HG03457 (cell line): ENCODE measurements at regions not wholly inside any gene's neighbourhood (a gene's known extent, or its start where the extent isn't known, plus 50 kb on each side); places are given as distances from the start of the nearest gene placed in this dataset.
"Not testable (repeated sequence)": the region's sequence is repeated elsewhere in the genome, so short reads cannot be mapped to it uniquely, and the experiment has no call there.

Experiments used
- ATAC-seq: cut with Tn5 transposase; IDR thresholded peaks from one replicate; pipeline ENCODE4 v1.9.1; 2021; ENCODE audit warnings: moderate number of reproducible peaks; ENCODE audit not compliant: unreplicated experiment

DNA sequence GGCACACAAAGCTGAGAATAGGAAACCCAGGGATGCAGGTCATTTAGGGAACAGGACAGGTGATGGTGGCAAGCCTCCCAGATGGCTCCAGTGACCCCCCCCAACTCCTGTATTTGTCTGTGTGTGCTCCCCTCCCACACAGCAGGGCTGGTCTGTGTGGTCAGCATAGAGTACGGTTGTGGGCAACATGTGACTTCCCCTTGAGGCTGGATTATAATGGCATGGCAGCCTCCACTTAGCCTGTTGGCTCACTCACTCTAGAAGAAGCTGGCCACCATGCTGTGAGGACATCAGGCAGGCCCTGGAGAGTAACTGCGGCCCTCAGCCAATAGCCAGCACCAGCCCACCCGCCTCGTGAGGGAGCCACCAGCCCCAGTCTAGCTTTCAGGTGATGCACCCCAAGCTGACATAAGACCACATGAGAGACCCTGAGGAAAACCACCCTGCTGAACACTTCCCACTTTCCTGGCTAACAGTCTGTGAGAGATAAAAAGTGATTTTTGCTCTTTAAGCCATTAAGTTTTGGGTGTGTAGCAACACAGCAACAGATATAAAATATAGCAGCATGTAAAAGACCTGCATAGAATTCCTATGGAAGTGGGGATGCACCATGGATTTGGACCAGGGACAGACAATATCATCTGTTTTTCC lies 151.3 kb downstream of the LAT start:
- not testable (repeated sequence) for ATAC-seq

- ATAC-seq: not testable (repeated sequence)
Measured at GRCh38 chr16:29135098-29135497, 150.2 kb downstream of the LAT start.

- not testable (repeated sequence) for ATAC-seq
Measured at GRCh38 chr16:29133681-29134430, 149.0 kb downstream of the LAT start.

- not testable (repeated sequence) for ATAC-seq
Measured at GRCh38 chr16:29132869-29133268, 148.0 kb downstream of the LAT start.

- ATAC-seq: not testable (repeated sequence)
Measured at GRCh38 chr16:29132444-29132843, 147.6 kb downstream of the LAT start.

DNA sequence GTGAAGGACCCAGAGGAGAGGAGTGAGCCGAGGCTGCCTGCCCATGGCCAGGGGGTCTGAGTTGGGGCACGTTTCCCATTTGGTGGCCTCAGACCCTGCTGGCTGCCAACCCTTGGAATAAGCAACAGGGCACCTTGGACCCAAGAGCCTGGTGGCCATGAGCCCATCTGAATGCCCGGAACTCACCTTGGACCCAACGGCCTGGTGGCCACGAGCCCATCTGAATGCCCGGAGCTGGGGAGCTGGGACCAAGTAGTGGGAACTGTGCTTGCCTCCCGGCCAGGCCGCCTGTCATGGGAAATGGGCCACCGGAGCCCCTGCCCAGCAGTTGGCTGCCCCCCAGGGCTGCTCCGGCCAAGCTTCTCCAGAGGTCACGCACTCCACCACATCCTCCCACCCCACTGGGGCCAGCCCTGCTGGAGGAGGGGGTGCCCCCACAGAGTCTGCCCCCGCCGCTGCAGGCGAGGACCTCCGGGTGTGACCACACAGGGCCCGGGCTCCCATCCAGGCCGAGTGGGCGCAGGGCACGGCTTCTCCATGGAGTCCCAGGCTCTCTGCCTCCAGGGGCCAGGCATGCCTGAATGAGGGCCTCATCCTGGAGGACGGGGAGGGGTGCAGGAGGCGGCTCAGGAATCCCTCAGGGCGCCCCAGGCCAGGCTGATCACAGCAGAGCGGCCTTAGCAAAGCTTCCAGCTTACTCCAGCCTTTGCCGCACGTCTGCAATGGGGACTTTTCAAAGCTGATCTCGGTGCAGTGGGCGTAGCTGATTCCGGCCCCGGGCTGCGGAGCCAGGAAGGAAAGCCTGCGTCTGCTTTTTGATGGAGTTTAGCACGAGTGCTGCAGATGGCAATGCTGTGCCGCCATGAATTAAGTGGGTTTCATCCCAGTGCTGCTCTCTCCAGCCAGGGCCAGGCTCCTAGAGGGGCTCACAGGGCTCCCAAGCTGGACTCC lies 146.3 kb downstream of the LAT start:
- ATAC-seq: not testable (repeated sequence)

DNA sequence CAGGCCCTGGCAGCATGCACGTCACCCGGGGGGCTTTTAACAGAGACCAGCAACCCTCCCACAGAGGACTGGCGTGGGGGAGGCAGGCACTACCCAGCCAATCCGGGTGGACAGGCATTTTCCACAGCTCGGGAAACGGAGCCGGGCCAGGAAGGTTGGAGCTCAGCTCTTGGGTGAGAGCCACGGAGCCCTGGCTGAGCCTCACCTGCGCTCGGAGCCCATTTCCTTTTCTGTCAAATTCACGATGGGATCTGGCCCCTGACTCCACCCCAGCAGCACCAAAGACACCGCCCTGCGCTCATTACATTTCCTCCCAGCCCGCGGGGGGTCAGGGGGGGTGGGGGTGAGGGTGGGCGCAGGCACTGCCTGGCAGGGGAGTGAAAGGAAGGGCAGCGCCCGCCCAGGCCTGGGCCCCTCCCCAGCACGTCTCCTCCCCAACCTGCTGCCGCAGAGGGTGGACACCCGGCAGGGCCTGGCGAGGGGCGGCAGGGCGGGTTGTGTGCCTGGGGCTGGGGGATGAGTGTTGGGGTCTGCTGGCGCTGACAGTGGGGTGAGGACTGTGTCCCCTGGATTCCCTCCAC lies 145.4 kb downstream of the LAT start:
- ATAC-seq: not testable (repeated sequence)

DNA sequence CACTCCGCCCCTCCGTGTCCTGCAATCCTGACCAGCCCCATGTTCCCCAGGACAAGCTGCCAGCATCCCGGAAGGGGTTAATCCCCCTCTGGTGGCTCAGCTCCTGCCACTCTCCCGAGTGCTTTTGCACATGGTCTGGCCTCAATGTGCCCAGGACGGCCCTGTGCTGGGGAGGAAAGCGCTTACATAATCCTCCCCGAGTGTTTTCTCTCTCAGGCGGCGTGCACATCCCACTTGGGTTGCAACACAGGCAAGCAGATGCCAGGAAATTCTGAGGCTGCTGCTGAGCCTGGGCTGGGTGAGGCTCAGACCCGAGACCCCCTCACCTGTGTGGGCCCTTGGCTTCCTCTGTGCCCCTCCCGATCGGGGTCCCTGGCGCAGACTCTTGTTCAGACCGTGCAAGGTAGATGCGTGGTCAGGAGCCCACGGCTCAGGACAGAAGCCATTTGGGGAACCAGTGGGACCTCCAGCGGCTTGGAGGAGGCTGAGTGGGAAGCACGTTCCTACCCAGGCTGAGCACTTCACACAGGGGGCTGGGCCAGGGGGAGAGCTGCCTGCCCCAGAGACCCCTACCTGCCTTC lies 144.7 kb downstream of the LAT start:
- not testable (repeated sequence) for ATAC-seq

DNA sequence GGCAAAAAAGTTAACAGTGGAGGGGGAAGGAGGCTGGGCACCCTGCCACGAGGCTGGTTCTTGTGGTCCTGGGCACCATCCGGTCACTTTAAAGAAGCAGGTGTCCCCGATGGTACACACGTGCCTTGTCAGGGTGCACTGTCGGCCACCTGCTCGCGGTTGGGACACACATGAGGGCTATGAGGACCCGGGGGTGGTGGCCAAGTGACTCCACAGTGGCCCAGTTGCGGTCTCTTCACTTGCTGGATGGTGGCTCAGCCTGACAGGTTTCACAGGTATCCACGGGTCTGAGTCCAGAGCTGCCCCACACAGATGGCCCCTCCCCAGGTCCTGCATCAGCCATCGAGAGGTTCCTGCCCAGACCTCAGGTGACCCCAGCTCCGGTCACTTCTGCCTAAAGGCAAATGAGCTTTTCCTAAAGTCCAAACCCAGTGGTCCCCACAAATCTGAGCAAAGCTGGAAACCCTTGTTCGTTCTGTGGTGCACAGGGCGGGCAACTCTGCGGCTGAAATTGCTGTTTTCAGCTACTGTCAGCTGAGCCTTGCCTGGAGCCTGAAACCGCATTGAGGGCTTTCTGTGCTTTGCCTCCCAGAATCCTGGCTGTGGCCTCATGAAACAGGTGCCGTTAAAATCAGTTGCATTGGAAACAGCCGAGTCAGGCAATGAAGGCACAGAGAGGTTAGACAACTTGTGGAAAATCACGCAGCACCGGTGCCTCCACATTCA lies 144.0 kb downstream of the LAT start:
- ATAC-seq: not testable (repeated sequence)

DNA sequence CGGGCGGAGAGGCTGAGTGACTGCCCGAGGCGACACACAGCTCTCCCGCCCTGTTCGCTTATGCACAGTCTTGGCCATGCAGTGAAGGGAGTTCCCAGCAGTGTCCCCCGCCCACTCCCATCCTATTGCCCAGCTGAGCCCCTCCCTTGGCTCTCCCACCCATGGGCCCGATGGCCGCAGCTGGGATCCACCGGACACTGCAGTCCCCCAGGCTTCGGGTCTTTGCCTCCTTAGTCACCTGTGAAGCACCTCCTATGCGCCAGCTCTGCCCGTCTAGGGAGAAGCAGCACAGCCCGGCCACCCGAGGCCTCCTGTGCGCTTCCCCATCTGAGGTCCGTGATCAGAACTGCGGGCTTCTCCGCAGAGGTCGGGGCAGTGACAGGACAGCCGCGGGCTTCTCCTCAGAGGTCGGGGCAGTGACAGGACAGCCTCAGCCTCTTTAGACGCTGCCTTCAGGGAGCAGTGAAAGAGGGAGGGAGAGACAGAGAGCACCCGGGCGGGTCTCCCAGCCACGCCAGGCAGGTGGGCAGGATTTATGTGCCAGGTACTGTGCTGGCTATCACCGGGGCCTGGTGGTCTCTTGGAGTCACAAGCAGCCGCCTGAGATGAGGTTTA lies 143.1 kb downstream of the LAT start:
- not testable (repeated sequence) for ATAC-seq

- no peak for ATAC-seq
Measured at GRCh38 chr16:29126616-29127015, 141.8 kb downstream of the LAT start.

- no peak for ATAC-seq
Measured at GRCh38 chr16:29126057-29126494, 141.2 kb downstream of the LAT start.

DNA sequence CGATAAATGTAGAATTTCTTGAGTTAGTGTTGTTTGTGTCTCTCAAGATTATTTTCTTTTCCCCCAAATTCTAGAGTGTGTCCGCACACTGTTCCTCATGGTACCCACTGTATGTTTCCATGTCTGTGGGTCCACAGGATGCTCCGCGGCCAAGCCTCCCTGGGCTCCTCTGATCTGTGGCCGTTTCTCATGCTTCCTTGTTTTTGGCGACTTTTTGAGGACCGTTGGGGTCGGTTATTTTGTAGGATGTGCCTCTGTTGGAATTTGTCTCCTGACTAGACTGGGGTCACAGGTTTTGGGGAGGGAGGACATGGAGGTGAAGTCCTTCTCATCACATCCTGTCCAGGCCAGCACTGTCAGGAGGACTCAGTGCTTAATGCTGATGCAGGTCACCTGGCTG lies 140.0 kb downstream of the LAT start:
- no peak for ATAC-seq

GRCh38 chr16:29124162-29124561 lies 139.3 kb downstream of the LAT start:
- not testable (repeated sequence) for ATAC-seq

GRCh38 chr16:29120680-29121079 lies 135.8 kb downstream of the LAT start:
- not testable (repeated sequence) for ATAC-seq

DNA sequence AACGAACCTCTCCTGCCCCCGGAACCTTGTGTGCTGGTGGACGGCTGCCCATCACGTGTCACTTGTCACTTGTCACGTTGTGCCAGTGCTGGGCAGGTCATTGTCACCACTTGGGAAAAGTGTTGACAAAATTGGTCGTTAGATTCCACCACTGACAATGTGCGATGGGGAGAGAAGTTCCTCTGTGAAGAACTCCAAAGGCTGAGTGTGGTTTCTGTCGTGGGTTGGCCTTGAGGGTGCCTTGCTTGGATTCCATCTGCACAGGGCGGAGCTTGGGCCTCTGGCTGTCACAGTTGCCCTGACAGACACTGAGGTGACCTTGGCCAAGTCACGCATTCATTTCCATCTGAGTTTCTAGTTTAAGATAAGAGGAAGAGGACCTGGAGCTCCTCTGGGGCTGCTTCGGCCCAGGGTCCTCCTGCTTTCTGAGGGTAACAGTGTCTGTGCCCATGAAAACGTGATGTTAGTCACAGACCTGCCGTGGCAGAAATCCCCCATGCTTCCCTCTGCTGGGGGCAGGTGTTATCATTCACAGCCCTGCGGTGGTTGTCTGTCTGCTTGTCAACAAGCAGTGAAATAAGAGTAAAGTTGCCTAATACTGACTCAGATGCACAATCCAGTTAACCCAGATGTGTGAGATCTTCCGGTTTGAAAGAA lies 133.6 kb downstream of the LAT start:
- ATAC-seq: not testable (repeated sequence)

DNA sequence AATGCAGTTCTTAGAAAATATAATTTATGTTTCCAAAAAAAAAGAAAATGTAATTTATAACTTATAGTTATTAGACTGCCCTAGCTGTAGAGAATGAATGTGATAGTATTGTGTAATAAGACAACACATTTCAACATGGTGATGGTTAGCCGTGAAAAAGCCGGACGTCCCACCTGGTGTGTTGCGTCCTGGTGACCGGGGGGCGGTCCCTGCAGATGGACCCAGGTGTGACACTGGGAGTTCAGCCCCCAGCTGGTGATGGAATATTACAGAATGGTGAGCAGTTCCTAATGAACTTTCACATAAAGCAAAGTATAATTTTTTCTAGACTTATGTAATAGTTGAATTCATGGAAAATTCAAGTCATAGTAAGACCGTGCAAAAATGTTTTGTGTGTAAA lies 132.8 kb downstream of the LAT start:
- no peak for ATAC-seq

GRCh38 chr16:29116980-29117379 lies 132.1 kb downstream of the LAT start:
- ATAC-seq: no peak

DNA sequence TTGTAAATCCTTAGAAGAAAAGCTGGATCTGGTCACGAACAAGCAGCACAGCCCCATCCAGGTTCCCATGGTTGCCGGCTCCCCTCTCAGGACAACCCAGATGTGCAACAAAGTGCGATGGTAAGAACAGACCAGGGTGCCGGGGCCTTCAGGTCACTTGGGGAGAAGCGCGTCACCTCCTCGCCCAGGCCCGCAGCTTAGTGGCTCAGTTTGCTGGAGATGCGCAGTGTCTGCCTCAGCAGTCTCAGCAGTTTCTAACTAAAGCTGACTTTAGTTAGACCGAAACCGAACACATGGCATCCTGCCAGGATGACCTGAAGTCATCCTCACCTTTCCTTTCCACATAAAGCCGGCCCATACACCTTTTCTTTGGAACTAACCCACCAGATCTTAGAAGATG lies 131.4 kb downstream of the LAT start:
- not testable (repeated sequence) for ATAC-seq
